ENCODE measurements at regions not wholly inside any gene's neighbourhood (a gene's known extent, or its start where the extent isn't known, plus 50 kb on each side); places are given as distances from the start of the nearest gene placed in this dataset.

GRCh38 chr11:101288392-101288791 is 158.8 kb upstream of the PGR start:
- Histone ChIP-seq H3K27ac (ENCODE audit: insufficient read depth, low read depth, low read length) (no peak overlapping the region), H3K27me3 (ENCODE audit: control insufficient read depth in 2 of 2, insufficient read depth in 2 of 2, low read length in 2 of 2) (no peaks in the 10 kb centered on the region), H3K4me2 (ENCODE audit: insufficient read depth, low read length) (no peak overlapping the region), H3K9ac (replicated peaks; ENCODE audit: extremely low read depth, insufficient read depth, low read length) (no peak overlapping the region), H3K36me3 (ENCODE audit: control insufficient read depth in 2 of 2, extremely low read depth in 1 of 2, insufficient read depth in 2 of 2, low read length in 2 of 2) (no peaks in the 10 kb centered on the region), H3K4me1 (ENCODE audit: control insufficient read depth, extremely low read depth, insufficient read depth, low read length) (no peaks in the 10 kb centered on the region), H2AFZ (ENCODE audit: low read depth, low read length) (no peak overlapping the region), H3K9me1 (replicated peaks; ENCODE audit: control insufficient read depth, extremely low read depth, insufficient read depth, low read length) (no peaks in the 10 kb centered on the region), H3K4me3 (replicated peaks in 1 of 3; ENCODE audit: insufficient read depth in 1 of 3, low read depth in 1 of 3, low read length in 3 of 3) (no peak overlapping the region), H4K20me1 (replicated peaks; ENCODE audit: control insufficient read depth, extremely low read depth, insufficient read depth, low read length) (no peaks in the 10 kb centered on the region), H3K79me2 (ENCODE audit: control insufficient read depth, insufficient read depth, low read length) (no peaks in the 10 kb centered on the region), H3K9me3 (replicated peaks; ENCODE audit: control insufficient read depth, insufficient read depth, low read length) (peaks cover 8% of the 10 kb centered on the region)
- DNase-seq (ENCODE audit: low read depth, low spot score) (no peak), FAIRE-seq (no peak)
- no peak for TF ChIP-seq MYC (IDR thresholded peaks at IDR 0.05; ENCODE audit: low read depth, low read length)
- TF ChIP-seq FOS (IDR thresholded peaks at IDR 0.05; ENCODE audit: borderline replicate concordance, insufficient read depth, low read length): no peak
- TF ChIP-seq MAX (IDR thresholded peaks at IDR 0.05; ENCODE audit: insufficient read depth, insufficient read length): no peak
- no peak for TF ChIP-seq CTCF (IDR thresholded peaks at IDR 0.05; ENCODE audit: extremely low read depth in 1 of 2, insufficient read depth in 1 of 2, low read depth in 1 of 2, low read length in 2 of 2)
- no peak for TF ChIP-seq GATA2 (IDR thresholded peaks at IDR 0.05; ENCODE audit: insufficient read depth, insufficient read length, low read depth, low read length)
- POLR2A ChIA-PET: no interaction called here
- dilution Hi-C loops (cut with MboI; ENCODE audit: extremely low pct_ligation_motif_present, low sequenced_read_pairs) (no loop called here), intact Hi-C loops (cut with micrococcal nuclease) (no loop called here)
- CTCF ChIA-PET: no interaction called here
- no TSS peak for BruUV-seq (replicated peaks)

- CTCF ChIA-PET: no interaction called here
- dilution Hi-C loops (cut with MboI; ENCODE audit: extremely low pct_ligation_motif_present, low sequenced_read_pairs): no loop called here
- no peaks in the 10 kb centered on the region for H3K36me3 ChIP-seq (ENCODE audit: control insufficient read depth in 2 of 2, extremely low read depth in 1 of 2, insufficient read depth in 2 of 2, low read length in 2 of 2)
- no peaks in the 10 kb centered on the region for H3K9me3 ChIP-seq (replicated peaks; ENCODE audit: control insufficient read depth, insufficient read depth, low read length)
- no peaks in the 10 kb centered on the region for H4K20me1 ChIP-seq (replicated peaks; ENCODE audit: control insufficient read depth, extremely low read depth, insufficient read depth, low read length)
- no peak overlapping the region for H2AFZ ChIP-seq (ENCODE audit: low read depth, low read length)
- FAIRE-seq (no peak), DNase-seq (ENCODE audit: low read depth, low spot score) (no peak)
- H3K27me3 ChIP-seq (ENCODE audit: control insufficient read depth in 2 of 2, insufficient read depth in 2 of 2, low read length in 2 of 2): no peaks in the 10 kb centered on the region
- no peak overlapping the region for H3K9ac ChIP-seq (replicated peaks; ENCODE audit: extremely low read depth, insufficient read depth, low read length)
- H3K9me1 ChIP-seq (replicated peaks; ENCODE audit: control insufficient read depth, extremely low read depth, insufficient read depth, low read length): no peaks in the 10 kb centered on the region
- no peak overlapping the region for H3K4me2 ChIP-seq (ENCODE audit: insufficient read depth, low read length)
- intact Hi-C loops (cut with micrococcal nuclease): no loop called here
- BruUV-seq (replicated peaks): no TSS peak
- POLR2A ChIA-PET: no interaction called here
- H3K4me1 ChIP-seq (ENCODE audit: control insufficient read depth, extremely low read depth, insufficient read depth, low read length): no peaks in the 10 kb centered on the region
- no peak overlapping the region for H3K4me3 ChIP-seq (replicated peaks in 1 of 3; ENCODE audit: insufficient read depth in 1 of 3, low read depth in 1 of 3, low read length in 3 of 3)
- TF ChIP-seq JUN (IDR thresholded peaks at IDR 0.05; ENCODE audit: borderline replicate concordance, insufficient read depth, insufficient read length, low read depth): no peak
- no peak for TF ChIP-seq MAX (IDR thresholded peaks at IDR 0.05; ENCODE audit: insufficient read depth, insufficient read length)
- TF ChIP-seq EZH2 (IDR thresholded peaks at IDR 0.05; ENCODE audit: borderline replicate concordance, low read depth, low read length, severe bottlenecking): no peak
- no peak for TF ChIP-seq FOS (IDR thresholded peaks at IDR 0.05; ENCODE audit: borderline replicate concordance, insufficient read depth, low read length)
- no peak for TF ChIP-seq POLR2AphosphoS5 (IDR thresholded peaks at IDR 0.05; ENCODE audit: insufficient read depth, low read depth, low read length)
- no peak for TF ChIP-seq MYC (IDR thresholded peaks at IDR 0.05; ENCODE audit: low read depth, low read length)
- TF ChIP-seq CTCF (IDR thresholded peaks at IDR 0.05; ENCODE audit: extremely low read depth in 1 of 2, insufficient read depth in 1 of 2, low read depth in 1 of 2, low read length in 2 of 2): no peak
- TF ChIP-seq POLR2A (IDR thresholded peaks at IDR 0.05; ENCODE audit: low read depth, low read length): no peak
- no peak for TF ChIP-seq GATA2 (IDR thresholded peaks at IDR 0.05; ENCODE audit: insufficient read depth, insufficient read length, low read depth, low read length)
- no peak overlapping the region for H3K27ac ChIP-seq (ENCODE audit: insufficient read depth, low read depth, low read length)
- H3K79me2 ChIP-seq (ENCODE audit: control insufficient read depth, insufficient read depth, low read length): no peaks in the 10 kb centered on the region
Measured at GRCh38 chr11:101279728-101280127, 150.1 kb upstream of the PGR start.
